ENCODE measurements at regions not wholly inside any gene's neighbourhood (a gene's known extent, or its start where the extent isn't known, plus 50 kb on each side); places are given as distances from the start of the nearest gene placed in this dataset.

DNA sequence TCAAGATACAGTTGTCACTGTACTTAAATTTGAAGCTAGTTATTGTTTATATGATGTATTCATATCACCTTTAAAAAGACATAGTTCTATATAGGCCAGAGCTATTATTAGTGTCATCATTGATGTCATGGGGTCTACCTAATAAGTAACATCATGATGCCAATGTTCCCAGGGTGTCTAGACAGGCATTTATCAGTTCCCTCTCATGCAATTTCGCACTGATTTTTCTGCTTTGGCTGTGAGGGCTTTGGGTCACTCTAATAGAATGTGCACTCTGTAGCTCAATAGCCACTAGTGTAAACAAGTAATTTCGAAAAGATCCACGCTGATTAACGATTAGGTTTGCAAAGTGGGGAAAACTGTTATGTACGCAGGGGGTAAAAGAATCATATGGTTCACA lies 1651.3 kb downstream of the SLITRK5 start:
- DNase-seq (ENCODE audit: low spot score) (no peak), ATAC-seq (no peak)
- H3K27me3 ChIP-seq (ENCODE audit: insufficient read depth), result no peaks in the 10 kb centered on the region
- H2AFZ ChIP-seq, result no peak overlapping the region
- peaks cover 7% of the 10 kb centered on the region for H3K9me2 ChIP-seq (ENCODE audit: insufficient read depth)
- H3K4me1 ChIP-seq (ENCODE audit: insufficient read depth), result peaks cover 15% of the 10 kb centered on the region
- no peaks in the 10 kb centered on the region for H3K9me3 Mint-ChIP-seq
- H3K4me3 Mint-ChIP-seq, result no peak overlapping the region
- H3K4me3 ChIP-seq, result no peak overlapping the region
- TF ChIP-seq CREB1 (CRISPR knock-in tag; IDR thresholded peaks at IDR 0.05; ENCODE audit: low read depth) (no peak), NANOG (IDR thresholded peaks at IDR 0.05; ENCODE audit: borderline replicate concordance) (no peak), JUNB (IDR thresholded peaks at IDR 0.05; ENCODE audit: unreplicated experiment) (no peak), STAT1 (IDR thresholded peaks at IDR 0.05; ENCODE audit: unreplicated experiment) (no peak), EZH2 (IDR thresholded peaks at IDR 0.05; ENCODE audit: low read depth, unreplicated experiment) (no peak), EZH2phosphoT487 (IDR thresholded peaks at IDR 0.05; ENCODE audit: unreplicated experiment) (no peak), POLR2AphosphoS5 (IDR thresholded peaks at IDR 0.05; ENCODE audit: low read depth) (no peak), ZNF331 (CRISPR knock-in tag; IDR thresholded peaks at IDR 0.05; ENCODE audit: low read depth) (no peak)
- TF ChIP-seq, protein P1, sequence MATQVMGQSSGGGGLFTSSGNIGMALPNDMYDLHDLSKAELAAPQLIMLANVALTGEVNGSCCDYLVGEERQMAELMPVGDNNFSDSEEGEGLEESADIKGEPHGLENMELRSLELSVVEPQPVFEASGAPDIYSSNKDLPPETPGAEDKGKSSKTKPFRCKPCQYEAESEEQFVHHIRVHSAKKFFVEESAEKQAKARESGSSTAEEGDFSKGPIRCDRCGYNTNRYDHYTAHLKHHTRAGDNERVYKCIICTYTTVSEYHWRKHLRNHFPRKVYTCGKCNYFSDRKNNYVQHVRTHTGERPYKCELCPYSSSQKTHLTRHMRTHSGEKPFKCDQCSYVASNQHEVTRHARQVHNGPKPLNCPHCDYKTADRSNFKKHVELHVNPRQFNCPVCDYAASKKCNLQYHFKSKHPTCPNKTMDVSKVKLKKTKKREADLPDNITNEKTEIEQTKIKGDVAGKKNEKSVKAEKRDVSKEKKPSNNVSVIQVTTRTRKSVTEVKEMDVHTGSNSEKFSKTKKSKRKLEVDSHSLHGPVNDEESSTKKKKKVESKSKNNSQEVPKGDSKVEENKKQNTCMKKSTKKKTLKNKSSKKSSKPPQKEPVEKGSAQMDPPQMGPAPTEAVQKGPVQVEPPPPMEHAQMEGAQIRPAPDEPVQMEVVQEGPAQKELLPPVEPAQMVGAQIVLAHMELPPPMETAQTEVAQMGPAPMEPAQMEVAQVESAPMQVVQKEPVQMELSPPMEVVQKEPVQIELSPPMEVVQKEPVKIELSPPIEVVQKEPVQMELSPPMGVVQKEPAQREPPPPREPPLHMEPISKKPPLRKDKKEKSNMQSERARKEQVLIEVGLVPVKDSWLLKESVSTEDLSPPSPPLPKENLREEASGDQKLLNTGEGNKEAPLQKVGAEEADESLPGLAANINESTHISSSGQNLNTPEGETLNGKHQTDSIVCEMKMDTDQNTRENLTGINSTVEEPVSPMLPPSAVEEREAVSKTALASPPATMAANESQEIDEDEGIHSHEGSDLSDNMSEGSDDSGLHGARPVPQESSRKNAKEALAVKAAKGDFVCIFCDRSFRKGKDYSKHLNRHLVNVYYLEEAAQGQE (IDR thresholded peaks at IDR 0.05; ENCODE audit: unreplicated experiment), result no peak
- TF ChIP-seq, protein P2, sequence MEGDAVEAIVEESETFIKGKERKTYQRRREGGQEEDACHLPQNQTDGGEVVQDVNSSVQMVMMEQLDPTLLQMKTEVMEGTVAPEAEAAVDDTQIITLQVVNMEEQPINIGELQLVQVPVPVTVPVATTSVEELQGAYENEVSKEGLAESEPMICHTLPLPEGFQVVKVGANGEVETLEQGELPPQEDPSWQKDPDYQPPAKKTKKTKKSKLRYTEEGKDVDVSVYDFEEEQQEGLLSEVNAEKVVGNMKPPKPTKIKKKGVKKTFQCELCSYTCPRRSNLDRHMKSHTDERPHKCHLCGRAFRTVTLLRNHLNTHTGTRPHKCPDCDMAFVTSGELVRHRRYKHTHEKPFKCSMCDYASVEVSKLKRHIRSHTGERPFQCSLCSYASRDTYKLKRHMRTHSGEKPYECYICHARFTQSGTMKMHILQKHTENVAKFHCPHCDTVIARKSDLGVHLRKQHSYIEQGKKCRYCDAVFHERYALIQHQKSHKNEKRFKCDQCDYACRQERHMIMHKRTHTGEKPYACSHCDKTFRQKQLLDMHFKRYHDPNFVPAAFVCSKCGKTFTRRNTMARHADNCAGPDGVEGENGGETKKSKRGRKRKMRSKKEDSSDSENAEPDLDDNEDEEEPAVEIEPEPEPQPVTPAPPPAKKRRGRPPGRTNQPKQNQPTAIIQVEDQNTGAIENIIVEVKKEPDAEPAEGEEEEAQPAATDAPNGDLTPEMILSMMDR (conservative IDR thresholded peaks at IDR 0.05; ENCODE audit: low read depth in 2 of 2), result no peak
- TF ChIP-seq, protein P3, sequence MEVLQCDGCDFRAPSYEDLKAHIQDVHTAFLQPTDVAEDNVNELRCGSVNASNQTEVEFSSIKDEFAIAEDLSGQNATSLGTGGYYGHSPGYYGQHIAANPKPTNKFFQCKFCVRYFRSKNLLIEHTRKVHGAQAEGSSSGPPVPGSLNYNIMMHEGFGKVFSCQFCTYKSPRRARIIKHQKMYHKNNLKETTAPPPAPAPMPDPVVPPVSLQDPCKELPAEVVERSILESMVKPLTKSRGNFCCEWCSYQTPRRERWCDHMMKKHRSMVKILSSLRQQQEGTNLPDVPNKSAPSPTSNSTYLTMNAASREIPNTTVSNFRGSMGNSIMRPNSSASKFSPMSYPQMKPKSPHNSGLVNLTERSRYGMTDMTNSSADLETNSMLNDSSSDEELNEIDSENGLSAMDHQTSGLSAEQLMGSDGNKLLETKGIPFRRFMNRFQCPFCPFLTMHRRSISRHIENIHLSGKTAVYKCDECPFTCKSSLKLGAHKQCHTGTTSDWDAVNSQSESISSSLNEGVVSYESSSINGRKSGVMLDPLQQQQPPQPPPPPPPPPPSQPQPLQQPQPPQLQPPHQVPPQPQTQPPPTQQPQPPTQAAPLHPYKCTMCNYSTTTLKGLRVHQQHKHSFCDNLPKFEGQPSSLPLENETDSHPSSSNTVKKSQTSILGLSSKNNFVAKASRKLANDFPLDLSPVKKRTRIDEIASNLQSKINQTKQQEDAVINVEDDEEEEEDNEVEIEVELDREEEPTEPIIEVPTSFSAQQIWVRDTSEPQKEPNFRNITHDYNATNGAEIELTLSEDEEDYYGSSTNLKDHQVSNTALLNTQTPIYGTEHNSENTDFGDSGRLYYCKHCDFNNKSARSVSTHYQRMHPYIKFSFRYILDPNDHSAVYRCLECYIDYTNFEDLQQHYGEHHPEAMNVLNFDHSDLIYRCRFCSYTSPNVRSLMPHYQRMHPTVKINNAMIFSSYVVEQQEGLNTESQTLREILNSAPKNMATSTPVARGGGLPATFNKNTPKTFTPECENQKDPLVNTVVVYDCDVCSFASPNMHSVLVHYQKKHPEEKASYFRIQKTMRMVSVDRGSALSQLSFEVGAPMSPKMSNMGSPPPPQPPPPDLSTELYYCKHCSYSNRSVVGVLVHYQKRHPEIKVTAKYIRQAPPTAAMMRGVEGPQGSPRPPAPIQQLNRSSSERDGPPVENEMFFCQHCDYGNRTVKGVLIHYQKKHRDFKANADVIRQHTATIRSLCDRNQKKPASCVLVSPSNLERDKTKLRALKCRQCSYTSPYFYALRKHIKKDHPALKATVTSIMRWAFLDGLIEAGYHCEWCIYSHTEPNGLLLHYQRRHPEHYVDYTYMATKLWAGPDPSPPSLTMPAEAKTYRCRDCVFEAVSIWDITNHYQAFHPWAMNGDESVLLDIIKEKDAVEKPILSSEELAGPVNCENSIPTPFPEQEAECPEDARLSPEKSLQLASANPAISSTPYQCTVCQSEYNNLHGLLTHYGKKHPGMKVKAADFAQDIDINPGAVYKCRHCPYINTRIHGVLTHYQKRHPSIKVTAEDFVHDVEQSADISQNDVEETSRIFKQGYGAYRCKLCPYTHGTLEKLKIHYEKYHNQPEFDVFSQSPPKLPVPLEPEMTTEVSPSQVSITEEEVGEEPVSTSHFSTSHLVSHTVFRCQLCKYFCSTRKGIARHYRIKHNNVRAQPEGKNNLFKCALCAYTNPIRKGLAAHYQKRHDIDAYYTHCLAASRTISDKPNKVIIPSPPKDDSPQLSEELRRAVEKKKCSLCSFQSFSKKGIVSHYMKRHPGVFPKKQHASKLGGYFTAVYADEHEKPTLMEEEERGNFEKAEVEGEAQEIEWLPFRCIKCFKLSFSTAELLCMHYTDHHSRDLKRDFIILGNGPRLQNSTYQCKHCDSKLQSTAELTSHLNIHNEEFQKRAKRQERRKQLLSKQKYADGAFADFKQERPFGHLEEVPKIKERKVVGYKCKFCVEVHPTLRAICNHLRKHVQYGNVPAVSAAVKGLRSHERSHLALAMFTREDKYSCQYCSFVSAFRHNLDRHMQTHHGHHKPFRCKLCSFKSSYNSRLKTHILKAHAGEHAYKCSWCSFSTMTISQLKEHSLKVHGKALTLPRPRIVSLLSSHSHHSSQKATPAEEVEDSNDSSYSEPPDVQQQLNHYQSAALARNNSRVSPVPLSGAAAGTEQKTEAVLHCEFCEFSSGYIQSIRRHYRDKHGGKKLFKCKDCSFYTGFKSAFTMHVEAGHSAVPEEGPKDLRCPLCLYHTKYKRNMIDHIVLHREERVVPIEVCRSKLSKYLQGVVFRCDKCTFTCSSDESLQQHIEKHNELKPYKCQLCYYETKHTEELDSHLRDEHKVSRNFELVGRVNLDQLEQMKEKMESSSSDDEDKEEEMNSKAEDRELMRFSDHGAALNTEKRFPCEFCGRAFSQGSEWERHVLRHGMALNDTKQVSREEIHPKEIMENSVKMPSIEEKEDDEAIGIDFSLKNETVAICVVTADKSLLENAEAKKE (CRISPR knock-in tag; IDR thresholded peaks at IDR 0.05), result no peak
- TF ChIP-seq, protein P4, sequence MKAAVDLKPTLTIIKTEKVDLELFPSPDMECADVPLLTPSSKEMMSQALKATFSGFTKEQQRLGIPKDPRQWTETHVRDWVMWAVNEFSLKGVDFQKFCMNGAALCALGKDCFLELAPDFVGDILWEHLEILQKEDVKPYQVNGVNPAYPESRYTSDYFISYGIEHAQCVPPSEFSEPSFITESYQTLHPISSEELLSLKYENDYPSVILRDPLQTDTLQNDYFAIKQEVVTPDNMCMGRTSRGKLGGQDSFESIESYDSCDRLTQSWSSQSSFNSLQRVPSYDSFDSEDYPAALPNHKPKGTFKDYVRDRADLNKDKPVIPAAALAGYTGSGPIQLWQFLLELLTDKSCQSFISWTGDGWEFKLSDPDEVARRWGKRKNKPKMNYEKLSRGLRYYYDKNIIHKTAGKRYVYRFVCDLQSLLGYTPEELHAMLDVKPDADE (IDR thresholded peaks at IDR 0.05), result no peak
- H3F3A ChIP-seq (replicated peaks; ENCODE audit: low read depth), result no peaks in the 10 kb centered on the region
- no peaks in the 10 kb centered on the region for H3K79me2 ChIP-seq (replicated peaks; ENCODE audit: insufficient read depth)
- no peak overlapping the region for H3K27ac Mint-ChIP-seq
- H3K4me2 ChIP-seq, result no peak overlapping the region
- no peaks in the 10 kb centered on the region for H3K27me3 Mint-ChIP-seq (ENCODE audit: insufficient read depth, low read depth, poor library complexity)
- H4K20me1 ChIP-seq (replicated peaks; ENCODE audit: insufficient read depth), result no peaks in the 10 kb centered on the region
- H3K36me3 Mint-ChIP-seq (ENCODE audit: low read depth), result no peaks in the 10 kb centered on the region
- H3K36me3 ChIP-seq (ENCODE audit: insufficient read depth), result no peaks in the 10 kb centered on the region
- peaks cover 15% of the 10 kb centered on the region; the same call in 2 of the 3 replicates for H3K4me1 Mint-ChIP-seq
- H3K27ac ChIP-seq (ENCODE audit: low read depth), result no peak overlapping the region

All from GM23338 (cell line).